BLaER1 treated with 17β-estradiol and CSF1 and Interleukin-3, amounts not matched to agents 10 nM and 100 nM (cell line): ENCODE measurements at regions not wholly inside any gene's neighbourhood (a gene's known extent, or its start where the extent isn't known, plus 50 kb on each side); places are given as distances from the start of the nearest gene placed in this dataset.

Experiments used
- H3K27ac ChIP-seq, 11 experiments: shearing (Covaris generic); formaldehyde crosslinking; 2 replicates each; pipeline ENCODE4 v1.8.1; 2022
- H3K27me3 ChIP-seq, 11 experiments: shearing (Covaris generic); formaldehyde crosslinking; 2 replicates each; pipeline ENCODE4 v1.8.1; 2022
- H3K36me3 ChIP-seq, 11 experiments: shearing (Covaris generic); formaldehyde crosslinking; 2 replicates each; pipeline ENCODE4 v1.8.1; 2022
- H3K4me1 ChIP-seq, 10 experiments: shearing (Covaris generic); formaldehyde crosslinking; 2 replicates each; pipeline ENCODE4 v1.8.1; 2022
- H3K4me2 ChIP-seq, 11 experiments: shearing (Covaris generic); formaldehyde crosslinking; 2 replicates each; pipeline ENCODE4 v1.8.1; 2022
- H3K4me3 ChIP-seq, 10 experiments: shearing (Covaris generic); formaldehyde crosslinking; 2 replicates each; pipeline ENCODE4 v1.8.1; 2022
- H3K9ac ChIP-seq, 11 experiments: shearing (Covaris generic); formaldehyde crosslinking; 2 replicates each; pipeline ENCODE4 v1.8.1; 2022
- H3K9me3 ChIP-seq, 11 experiments: shearing (Covaris generic); formaldehyde crosslinking; replicated peaks in 1 of 11; 2 replicates each; pipeline ENCODE4 v1.8.1; 2022
- H4K20me1 ChIP-seq, 11 experiments: shearing (Covaris generic); formaldehyde crosslinking; 2 replicates each; pipeline ENCODE4 v1.8.1; 2022
- Cebpa-rat ChIP-seq, 11 experiments: shearing (Covaris generic); IDR thresholded peaks; 2 replicates each; pipeline ENCODE4 v1.8.1; 2022

GRCh38 chr11:104803776-104804175 lies 94.5 kb downstream of the CASP12 start:
- no peak overlapping the region for H3K4me3 ChIP-seq
- no peak for TF ChIP-seq Cebpa-rat (IDR thresholded peaks at IDR 0.05)
- no peak overlapping the region for H3K9ac ChIP-seq
- no peaks in the 10 kb centered on the region for H3K27me3 ChIP-seq
- H3K4me1 ChIP-seq: peaks cover 0 to 28% (median 0%) of the 10 kb centered on the region in 10 experiments; a peak in 6 of 20 replicates
- H3K27ac ChIP-seq: no peak overlapping the region
- no peaks in the 10 kb centered on the region for H3K36me3 ChIP-seq
- H4K20me1 ChIP-seq: no peaks in the 10 kb centered on the region
- no peaks in the 10 kb centered on the region for H3K9me3 ChIP-seq
- H3K4me2 ChIP-seq: peak overlapping the region in 3 of 11 experiments; percentile 3 to 62 (median 53); a peak in 4 of 22 replicates

- no peaks in the 10 kb centered on the region for H3K27me3 ChIP-seq
- no peaks in the 10 kb centered on the region for H3K36me3 ChIP-seq
- H3K4me3 ChIP-seq: no peak overlapping the region
- H3K9ac ChIP-seq: no peak overlapping the region
- H3K4me2 ChIP-seq: peak overlapping the region in 4 of 11 experiments; percentile 44 to 72 (median 57); a peak in 4 of 22 replicates
- no peak for TF ChIP-seq Cebpa-rat (IDR thresholded peaks at IDR 0.05)
- H4K20me1 ChIP-seq: no peaks in the 10 kb centered on the region
- peaks cover 0 to 34% (median 0%) of the 10 kb centered on the region in 10 experiments; a peak in 6 of 20 replicates for H3K4me1 ChIP-seq
- peaks cover 0 to 7% (median 0%) of the 10 kb centered on the region in 11 experiments; a peak in 3 of 22 replicates for H3K9me3 ChIP-seq
- no peak overlapping the region for H3K27ac ChIP-seq
These were observed 99.0 kb downstream of the CASP12 start for GRCh38 chr11:104799251-104799650.

- Histone ChIP-seq H3K4me2 (peak overlapping the region in 4 of 11 experiments; percentile 44 to 72 (median 57); a peak in 6 of 22 replicates), H3K27me3 (no peaks in the 10 kb centered on the region), H3K27ac (peak overlapping the region in 6 of 11 experiments; percentile 11 to 72 (median 52); a peak in 8 of 22 replicates), H3K4me1 (peaks cover 0 to 30% (median 0%) of the 10 kb centered on the region in 10 experiments; a peak in 6 of 20 replicates), H3K9me3 (peaks cover 0 to 7% (median 0%) of the 10 kb centered on the region in 11 experiments; a peak in 3 of 22 replicates), H4K20me1 (no peaks in the 10 kb centered on the region), H3K9ac (peak overlapping the region in 1 of 11 experiments; percentile 22; a peak in 1 of 22 replicates), H3K36me3 (no peaks in the 10 kb centered on the region), H3K4me3 (no peak overlapping the region)
- no peak for TF ChIP-seq Cebpa-rat (IDR thresholded peaks at IDR 0.05)
These were observed 99.5 kb downstream of the CASP12 start for GRCh38 chr11:104798789-104799188.

- no peak overlapping the region for H3K4me3 ChIP-seq
- peaks cover 0 to 7% (median 0%) of the 10 kb centered on the region in 11 experiments; a peak in 3 of 22 replicates for H3K9me3 ChIP-seq
- no peak overlapping the region for H3K9ac ChIP-seq
- no peak overlapping the region for H3K27ac ChIP-seq
- no peaks in the 10 kb centered on the region for H4K20me1 ChIP-seq
- TF ChIP-seq Cebpa-rat (IDR thresholded peaks at IDR 0.05): no peak
- no peaks in the 10 kb centered on the region for H3K27me3 ChIP-seq
- H3K4me1 ChIP-seq: peaks cover 0 to 19% (median 0%) of the 10 kb centered on the region in 10 experiments; a peak in 5 of 20 replicates
- H3K4me2 ChIP-seq: no peak overlapping the region
- H3K36me3 ChIP-seq: no peaks in the 10 kb centered on the region
These were observed 102.0 kb downstream of the CASP12 start for GRCh38 chr11:104796301-104796700.

GRCh38 chr11:104795501-104796213 lies 102.6 kb downstream of the CASP12 start:
- H3K9ac ChIP-seq: no peak overlapping the region
- no peak for TF ChIP-seq Cebpa-rat (IDR thresholded peaks at IDR 0.05)
- no peak overlapping the region for H3K27ac ChIP-seq
- H3K4me2 ChIP-seq: no peak overlapping the region
- no peaks in the 10 kb centered on the region for H3K27me3 ChIP-seq
- H3K4me3 ChIP-seq: no peak overlapping the region
- H3K9me3 ChIP-seq: peaks cover 0 to 7% (median 0%) of the 10 kb centered on the region in 11 experiments; a peak in 3 of 22 replicates
- no peaks in the 10 kb centered on the region for H4K20me1 ChIP-seq
- peaks cover 0 to 19% (median 0%) of the 10 kb centered on the region in 10 experiments; a peak in 5 of 20 replicates for H3K4me1 ChIP-seq
- H3K36me3 ChIP-seq: no peaks in the 10 kb centered on the region

- Histone ChIP-seq H3K4me3 (no peak overlapping the region), H3K4me1 (peaks cover 0 to 2% (median 0%) of the 10 kb centered on the region in 10 experiments; a peak in 1 of 20 replicates), H3K36me3 (no peaks in the 10 kb centered on the region), H3K27me3 (no peaks in the 10 kb centered on the region), H3K9me3 (peaks cover 0 to 7% (median 0%) of the 10 kb centered on the region in 11 experiments; a peak in 3 of 22 replicates), H4K20me1 (no peaks in the 10 kb centered on the region), H3K9ac (no peak overlapping the region), H3K4me2 (no peak overlapping the region), H3K27ac (no peak overlapping the region)
- no peak for TF ChIP-seq Cebpa-rat (IDR thresholded peaks at IDR 0.05)
These were observed 105.4 kb downstream of the CASP12 start for GRCh38 chr11:104792861-104793260.

GRCh38 chr11:104791896-104792295 lies 106.4 kb downstream of the CASP12 start:
- Histone ChIP-seq H3K27me3 (no peaks in the 10 kb centered on the region), H3K4me1 (no peaks in the 10 kb centered on the region), H3K27ac (no peak overlapping the region), H3K9ac (no peak overlapping the region), H3K9me3 (peaks cover 0 to 7% (median 0%) of the 10 kb centered on the region in 11 experiments; a peak in 3 of 22 replicates), H3K4me3 (no peak overlapping the region), H3K36me3 (no peaks in the 10 kb centered on the region), H4K20me1 (no peaks in the 10 kb centered on the region), H3K4me2 (no peak overlapping the region)
- TF ChIP-seq Cebpa-rat (IDR thresholded peaks at IDR 0.05): no peak

GRCh38 chr11:104784684-104785460 lies 113.4 kb downstream of the CASP12 start:
- Histone ChIP-seq H4K20me1 (no peaks in the 10 kb centered on the region), H3K4me2 (no peak overlapping the region), H3K27me3 (no peaks in the 10 kb centered on the region), H3K36me3 (no peaks in the 10 kb centered on the region), H3K9ac (no peak overlapping the region), H3K4me3 (no peak overlapping the region), H3K4me1 (no peaks in the 10 kb centered on the region), H3K27ac (no peak overlapping the region), H3K9me3 (no peaks in the 10 kb centered on the region; a peak in 1 of 22 replicates)
- no peak for TF ChIP-seq Cebpa-rat (IDR thresholded peaks at IDR 0.05)

GRCh38 chr11:104783241-104783640 lies 115.0 kb downstream of the CASP12 start:
- Histone ChIP-seq H3K4me3 (no peak overlapping the region), H3K9ac (no peak overlapping the region), H3K9me3 (no peaks in the 10 kb centered on the region; a peak in 1 of 22 replicates), H4K20me1 (no peaks in the 10 kb centered on the region), H3K4me1 (no peaks in the 10 kb centered on the region), H3K36me3 (no peaks in the 10 kb centered on the region), H3K27me3 (no peaks in the 10 kb centered on the region), H3K27ac (no peak overlapping the region), H3K4me2 (no peak overlapping the region)
- TF ChIP-seq Cebpa-rat (IDR thresholded peaks at IDR 0.05): no peak
